Activated T-helper 9 cell treated with anti-CD3 and anti-CD28 coated beads, Interleukin-2, amount 50 U/mL, for 16 hours (primary cell): ENCODE measurements at regions not wholly inside any gene's neighbourhood (a gene's known extent, or its start where the extent isn't known, plus 50 kb on each side); places are given as distances from the start of the nearest gene placed in this dataset.
"Not testable (repeated sequence)": the region's sequence is repeated elsewhere in the genome, so short reads cannot be mapped to it uniquely, and the experiment has no call there.

Source experiments
- DNase-seq: peaks from one replicate; pipeline ENCODE4 v3.0.0-alpha.2; 2020; ENCODE audit warnings: low read depth

DNA sequence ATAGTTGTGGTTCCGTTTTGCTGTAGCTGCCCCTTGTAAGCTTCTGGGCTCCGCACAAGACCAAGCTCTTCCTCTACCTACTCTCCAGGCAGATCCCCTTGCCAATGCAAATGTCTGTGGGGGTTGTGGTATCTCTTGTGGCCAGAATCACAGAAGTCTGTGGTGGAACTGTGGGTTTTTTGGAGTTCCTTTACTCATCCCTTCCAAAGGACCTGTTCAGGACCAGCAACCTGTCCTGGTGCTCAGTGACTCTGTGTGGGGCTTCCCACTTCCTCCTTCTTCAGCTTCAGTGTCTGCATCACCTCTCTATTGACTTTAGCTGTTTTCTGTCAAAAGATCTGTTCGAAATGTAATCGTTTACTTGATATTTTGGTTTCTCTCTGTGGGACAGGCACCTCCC, 441.3 kb upstream of the ADAMTSL1 start:
- no peak for DNase-seq

GRCh38 chr9:18036422-18037187, 437.3 kb upstream of the ADAMTSL1 start:
- DNase-seq, result no peak

- no peak for DNase-seq
These were observed 436.0 kb upstream of the ADAMTSL1 start for GRCh38 chr9:18037981-18038380.

- DNase-seq, result no peak
These were observed 433.6 kb upstream of the ADAMTSL1 start for GRCh38 chr9:18040327-18040726.

- no peak for DNase-seq
These were observed 430.0 kb upstream of the ADAMTSL1 start for GRCh38 chr9:18043978-18044377.

DNA sequence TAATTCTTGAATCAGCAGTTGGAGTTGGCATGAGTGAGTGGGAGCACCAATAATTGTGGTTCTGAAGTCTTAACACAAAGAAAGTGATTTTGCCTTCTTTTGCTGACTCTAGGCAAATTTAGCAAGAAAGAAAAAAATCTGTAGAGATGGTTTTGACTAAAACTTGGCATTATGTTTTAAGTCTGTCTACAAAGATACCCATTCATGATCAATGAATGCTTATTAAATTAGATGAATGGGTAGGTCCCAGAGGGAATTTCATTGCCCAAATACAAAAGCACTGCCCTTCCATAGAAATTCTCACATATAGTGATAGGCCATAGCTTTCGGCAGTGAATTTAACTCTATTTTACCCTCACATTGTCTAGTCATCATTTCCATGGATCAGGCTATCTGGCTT, 428.6 kb upstream of the ADAMTSL1 start:
- DNase-seq, result no peak

DNA sequence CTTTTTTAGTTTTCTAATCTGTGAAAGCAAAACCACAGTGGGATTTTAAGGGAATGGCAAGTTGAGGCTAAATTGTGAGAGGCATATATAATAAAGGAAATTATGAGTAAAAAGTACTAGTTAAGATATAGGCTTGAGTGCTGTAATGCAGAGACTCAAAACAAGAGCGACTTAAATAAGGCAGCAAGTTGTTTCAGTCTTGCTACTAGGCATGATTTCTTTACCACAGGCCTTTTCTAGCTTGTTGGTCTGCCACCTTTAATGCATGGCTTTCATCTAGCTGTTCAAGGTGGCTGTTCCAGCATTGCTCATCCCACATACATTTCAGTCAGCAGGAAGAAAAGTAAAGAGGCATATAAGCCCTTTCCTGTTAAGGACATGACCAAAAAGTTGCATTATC, 427.9 kb upstream of the ADAMTSL1 start:
- DNase-seq, result no peak

GRCh38 chr9:18051638-18052037, 422.3 kb upstream of the ADAMTSL1 start:
- no peak for DNase-seq

DNA sequence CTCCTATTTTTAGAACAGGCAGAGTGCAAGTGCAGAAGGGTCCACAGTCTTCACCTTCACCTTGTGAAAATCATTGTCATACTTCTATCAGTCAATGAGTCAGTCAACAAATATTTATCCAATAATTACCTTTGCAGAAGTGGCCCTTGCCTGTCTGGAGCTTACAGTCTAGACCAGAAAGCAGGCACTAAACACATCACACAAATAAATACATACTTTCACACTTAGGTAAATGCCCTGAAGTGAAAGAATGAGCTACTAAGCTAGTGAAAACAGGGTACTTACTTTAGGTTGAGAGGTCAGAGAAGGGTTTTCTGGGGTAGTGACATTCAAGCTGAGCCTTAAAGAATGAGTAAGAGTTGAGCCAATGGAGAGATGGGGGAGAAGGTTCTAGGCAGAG, 421.9 kb upstream of the ADAMTSL1 start:
- DNase-seq, result no peak

DNA sequence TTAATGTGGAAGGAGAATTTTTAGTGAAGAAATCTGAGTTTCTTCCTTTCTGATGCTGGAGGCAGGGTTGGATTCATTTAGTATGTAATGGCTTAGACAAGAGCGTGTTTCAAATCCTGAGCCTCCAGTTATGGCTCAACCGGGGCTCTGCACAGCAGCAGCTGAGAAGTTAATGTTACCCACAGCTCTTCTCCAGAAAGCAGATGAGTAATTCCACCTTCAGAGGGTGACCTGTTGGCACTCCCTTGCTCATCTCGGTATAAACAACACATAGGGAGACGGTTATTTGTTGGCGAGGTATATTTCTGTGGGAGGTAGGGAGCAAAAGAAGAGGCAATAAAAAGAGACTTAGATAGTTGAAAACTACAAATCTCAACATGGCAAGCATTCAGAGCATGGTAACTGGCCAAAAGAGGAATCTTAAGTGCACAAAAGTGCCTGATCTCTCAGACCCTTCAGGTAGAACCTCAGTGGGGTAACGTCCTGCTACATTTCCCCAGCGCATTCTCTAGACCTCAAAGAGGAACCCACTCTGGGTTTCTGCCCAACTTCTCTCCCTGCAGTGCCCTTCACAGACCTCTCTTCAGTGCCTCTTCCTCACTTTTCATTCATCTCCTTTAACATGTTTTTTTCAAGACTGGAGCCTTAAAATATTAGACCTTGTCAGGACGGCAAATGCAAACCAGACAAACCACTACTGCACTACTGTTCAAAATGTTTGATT, 417.5 kb upstream of the ADAMTSL1 start:
- no peak for DNase-seq

DNA sequence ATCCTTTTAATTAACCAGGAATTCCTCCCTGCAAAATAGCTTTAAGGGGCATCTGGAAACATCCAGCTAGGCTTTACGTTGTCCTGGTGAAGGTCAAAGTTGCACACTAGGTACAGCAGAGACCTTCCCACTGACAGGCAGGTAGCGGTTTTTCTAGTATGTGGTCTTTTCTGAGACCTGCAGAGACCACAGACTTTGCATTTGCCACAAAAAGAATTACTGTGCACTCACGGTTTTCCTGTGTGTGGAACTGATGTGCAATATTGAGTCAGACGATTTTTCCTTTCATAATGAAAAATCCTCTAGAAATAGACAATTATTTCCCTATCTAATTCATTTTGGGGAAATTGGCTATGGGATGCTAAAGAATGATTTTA, 417.0 kb upstream of the ADAMTSL1 start:
- DNase-seq, result no peak

GRCh38 chr9:18058564-18059442, 415.1 kb upstream of the ADAMTSL1 start:
- no peak for DNase-seq

- DNase-seq, result no peak
These were observed 414.5 kb upstream of the ADAMTSL1 start for GRCh38 chr9:18059447-18059846.

DNA sequence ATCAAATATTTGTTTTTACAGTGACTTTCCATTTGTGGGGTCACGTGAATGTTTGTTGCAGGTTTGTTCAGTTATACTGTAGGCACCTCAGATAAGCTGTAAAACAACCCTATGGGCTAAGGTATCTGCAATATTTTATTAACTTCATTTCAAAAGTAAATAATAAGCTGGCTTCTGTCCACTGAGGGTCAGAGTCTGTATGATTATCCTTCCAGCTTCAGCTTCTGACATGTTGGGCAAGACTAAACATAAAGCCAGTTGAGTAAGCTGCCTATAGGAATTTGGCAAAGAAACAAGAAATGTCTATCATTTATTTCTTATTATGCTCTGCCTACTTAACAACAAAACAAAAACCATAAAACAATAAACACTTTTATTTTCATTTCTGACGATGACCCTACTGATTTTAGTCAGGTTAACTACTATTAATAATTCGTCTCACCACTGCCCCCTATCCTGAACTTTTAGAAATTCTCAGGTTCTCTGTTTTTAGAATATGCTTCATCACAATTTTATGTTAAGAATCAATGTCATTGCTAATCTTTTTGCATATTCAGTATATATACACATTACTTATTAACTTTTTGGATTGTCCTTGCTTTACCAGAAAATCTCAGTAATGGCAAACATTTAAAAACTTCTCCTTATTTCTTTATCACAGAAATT, 413.6 kb upstream of the ADAMTSL1 start:
- DNase-seq, result no peak

GRCh38 chr9:18061332-18061731, 412.6 kb upstream of the ADAMTSL1 start:
- DNase-seq, result no peak

- no peak for DNase-seq
These were observed 412.1 kb upstream of the ADAMTSL1 start for GRCh38 chr9:18061856-18062255.

DNA sequence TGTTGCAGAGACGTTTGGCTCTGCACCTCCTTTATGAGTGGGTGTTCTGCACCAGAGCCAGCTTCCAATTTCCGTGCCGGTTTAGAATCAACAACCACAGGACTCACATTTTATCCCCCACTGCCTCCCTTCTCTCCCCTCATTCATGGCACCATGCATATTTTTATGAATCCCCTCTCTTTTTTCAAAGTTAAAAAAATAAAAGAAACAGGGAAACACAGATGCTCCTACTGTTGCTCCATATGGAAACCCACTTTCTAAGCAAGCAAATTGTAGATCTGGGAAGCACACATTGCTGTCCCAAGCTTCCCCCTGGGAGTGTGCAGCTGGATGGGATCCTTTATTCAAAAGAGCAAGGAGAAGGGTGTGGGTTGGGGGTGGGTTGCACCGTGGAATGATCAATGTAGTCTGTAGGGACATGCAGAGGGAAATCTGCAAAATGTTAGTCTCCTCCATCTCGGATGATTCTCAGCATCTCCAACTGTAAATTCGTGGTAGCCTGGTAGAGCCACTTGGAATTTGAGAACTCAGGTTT, 410.0 kb upstream of the ADAMTSL1 start:
- no peak for DNase-seq

GRCh38 chr9:18066608-18067007, 407.3 kb upstream of the ADAMTSL1 start:
- not testable (repeated sequence) for DNase-seq

- no peak for DNase-seq
These were observed 406.3 kb upstream of the ADAMTSL1 start for GRCh38 chr9:18067548-18068120.

DNA sequence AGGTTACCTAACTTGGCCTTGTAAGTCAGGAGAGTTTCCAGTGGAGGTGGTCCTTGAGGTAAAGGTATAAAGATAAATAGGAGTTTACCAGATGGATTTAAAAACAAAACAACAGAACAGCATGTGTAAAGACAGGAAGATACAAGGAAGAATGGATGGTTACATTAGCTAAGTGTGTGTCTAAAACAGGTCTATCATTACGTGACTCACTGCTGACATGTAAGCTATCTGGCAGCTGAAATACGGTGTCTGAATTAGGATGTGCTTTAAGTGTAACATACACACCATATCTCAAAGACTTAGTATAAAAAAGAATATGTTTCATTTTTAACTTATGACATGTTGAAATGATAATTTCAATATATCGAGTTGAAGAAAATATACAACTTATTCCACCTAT, 405.1 kb upstream of the ADAMTSL1 start:
- no peak for DNase-seq

- DNase-seq, result no peak
These were observed 402.3 kb upstream of the ADAMTSL1 start for GRCh38 chr9:18071651-18072060.

- no peak for DNase-seq
These were observed 401.0 kb upstream of the ADAMTSL1 start for GRCh38 chr9:18073002-18073401.
